HG03354 (cell line): ENCODE measurements at regions not wholly inside any gene's neighbourhood (a gene's known extent, or its start where the extent isn't known, plus 50 kb on each side); places are given as distances from the start of the nearest gene placed in this dataset.

ENCODE experiments used
- ATAC-seq: cut with Tn5 transposase; IDR thresholded peaks from one replicate; pipeline ENCODE4 v1.9.1; 2021; ENCODE audit warnings: mild to moderate bottlenecking; ENCODE audit not compliant: unreplicated experiment, poor library complexity, severe bottlenecking

DNA sequence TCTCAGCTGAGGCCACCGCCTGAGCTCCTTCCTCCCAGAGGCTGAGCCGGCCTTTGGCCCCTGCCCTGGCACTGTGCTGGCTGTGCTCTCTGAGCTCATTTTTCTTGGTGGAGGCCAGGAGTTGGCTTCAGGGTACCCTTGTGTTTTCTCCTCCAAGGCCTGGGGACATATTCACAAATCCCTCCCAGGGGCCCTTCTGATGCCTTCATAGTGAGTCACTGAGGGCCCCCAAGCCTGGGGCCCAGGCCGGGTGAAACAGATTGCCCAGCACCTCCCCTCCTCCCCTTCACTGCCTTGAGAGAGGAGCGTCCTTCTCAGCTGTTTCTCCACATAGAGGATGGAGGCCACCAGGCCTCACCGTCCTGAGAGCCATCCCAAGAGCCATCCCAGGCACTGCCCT, 105.8 kb downstream of the SIK1 start:
- no peak for ATAC-seq

DNA sequence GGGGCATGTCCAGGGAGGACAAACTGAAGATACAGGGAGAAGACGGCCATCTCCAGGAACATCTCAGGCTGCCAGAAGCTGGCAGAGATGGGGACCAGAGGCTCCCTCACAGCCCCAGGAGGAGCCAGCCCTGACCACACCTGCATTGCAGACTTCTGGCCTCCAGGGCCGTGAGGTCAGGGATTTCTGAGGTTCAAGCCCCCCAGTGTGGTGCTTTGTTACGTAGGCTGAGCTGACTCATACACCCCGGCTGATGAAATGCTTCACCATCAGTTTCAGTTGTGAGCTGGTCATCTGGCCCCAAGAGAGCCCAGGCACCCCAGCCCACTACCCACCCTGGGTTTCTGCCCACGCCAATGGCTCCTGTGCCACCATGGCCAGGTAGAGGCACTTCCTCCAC, 106.4 kb downstream of the SIK1 start:
- no peak for ATAC-seq

DNA sequence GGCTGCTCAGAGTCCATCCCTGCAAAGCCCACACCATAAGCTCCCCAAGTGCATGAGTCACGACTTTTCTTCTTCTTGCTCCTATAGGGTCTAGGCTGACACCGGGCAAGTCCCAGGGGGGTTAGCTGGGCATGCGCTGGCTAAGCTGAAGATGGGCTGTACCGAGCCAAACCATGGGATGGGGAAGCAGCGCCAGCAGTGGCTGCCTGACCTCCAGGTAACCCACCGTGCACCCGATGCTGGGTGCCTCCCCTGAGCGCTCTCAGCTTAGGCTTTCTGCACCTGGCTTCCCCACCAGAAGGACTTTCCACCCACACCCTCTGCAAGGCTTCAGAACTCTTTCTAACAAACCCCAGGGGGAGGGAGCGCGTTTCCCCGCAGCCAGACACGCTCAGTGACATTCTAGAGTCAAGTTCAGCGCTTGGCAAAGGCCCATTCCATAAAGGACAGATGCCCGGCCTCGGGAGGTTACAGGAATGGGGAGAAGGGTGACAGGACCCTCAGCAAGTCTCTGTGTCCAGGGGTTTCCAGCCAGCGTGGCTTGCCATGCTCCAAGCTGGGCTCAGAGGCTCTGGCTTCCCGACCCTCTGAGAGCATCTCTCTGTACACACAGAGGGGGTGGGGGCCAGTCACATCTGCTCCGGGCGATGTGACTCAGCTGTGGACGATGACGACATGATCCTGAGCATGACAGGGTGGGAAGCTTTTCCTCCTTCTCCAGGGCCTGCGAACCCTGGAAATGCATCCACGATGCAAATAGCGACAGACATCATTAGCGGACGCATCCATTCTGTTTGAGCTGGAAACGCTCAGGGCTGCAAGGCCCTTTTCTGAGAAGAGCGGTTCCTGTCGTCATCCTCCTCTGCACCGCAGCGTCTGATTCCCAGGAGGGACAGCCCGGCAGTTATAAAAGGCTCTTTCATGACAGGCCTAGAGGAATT, 107.8 kb downstream of the SIK1 start:
- ATAC-seq: no peak

DNA sequence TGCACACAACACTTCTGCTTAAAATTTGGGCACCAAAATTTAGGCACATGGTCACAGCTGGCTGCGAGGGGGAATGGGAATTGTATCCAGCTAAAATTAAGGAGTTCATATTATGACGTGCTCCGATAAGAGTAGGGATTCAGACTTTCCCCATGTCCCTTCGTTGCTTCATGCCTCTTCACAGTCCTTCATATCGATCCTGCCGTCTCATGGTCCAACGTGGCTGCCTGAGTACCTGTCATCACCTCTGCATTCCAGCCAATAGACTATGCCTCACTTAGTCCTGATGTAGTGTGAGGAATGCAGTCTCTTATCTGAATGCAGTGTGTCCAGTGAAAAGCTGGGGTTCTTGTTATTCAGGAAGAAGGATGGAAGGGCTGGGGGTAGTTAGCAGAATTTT, 108.6 kb downstream of the SIK1 start:
- no peak for ATAC-seq

DNA sequence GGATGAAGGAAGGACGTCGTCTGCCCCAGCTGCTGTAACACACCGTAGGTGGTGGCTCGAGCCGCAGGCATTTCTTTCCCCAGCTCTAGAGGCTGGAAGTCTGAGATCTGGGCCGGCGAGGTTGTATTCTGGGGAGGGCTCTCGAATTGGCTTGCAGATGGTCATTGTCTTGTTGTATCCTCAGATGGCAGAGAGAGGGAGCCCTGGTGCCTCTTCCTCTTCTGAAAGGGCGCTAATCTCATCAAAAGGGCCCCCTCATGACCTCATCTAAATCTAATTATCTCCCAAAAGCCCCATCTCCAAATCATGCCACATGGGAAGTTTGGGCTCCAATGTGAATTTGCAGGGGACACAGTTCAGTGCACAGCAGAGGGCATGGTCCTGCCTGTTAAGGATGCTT, 109.0 kb downstream of the SIK1 start:
- no peak for ATAC-seq

DNA sequence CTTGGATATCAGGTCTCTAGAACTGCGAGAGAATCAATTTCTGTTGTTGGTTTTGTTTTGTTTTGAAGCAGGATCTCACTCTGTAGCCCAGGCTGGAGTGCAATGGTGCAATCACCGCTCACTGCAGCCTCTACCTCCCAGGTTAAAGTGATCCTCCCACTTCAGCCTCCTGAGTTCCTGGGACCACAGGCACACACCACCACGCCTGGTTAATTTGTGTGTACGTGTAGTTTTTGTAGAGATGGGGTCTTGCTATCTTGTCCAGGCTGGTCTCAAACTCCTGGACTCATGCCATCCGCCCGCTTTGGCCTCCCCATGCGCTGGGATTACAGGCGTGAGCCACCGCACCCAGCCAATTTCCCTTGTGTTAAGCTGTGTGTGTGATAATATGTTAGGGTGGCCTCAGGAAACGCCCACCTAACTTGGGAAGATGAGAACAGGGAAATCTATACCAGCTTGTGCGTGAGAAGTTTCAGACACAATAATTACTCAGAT, 109.6 kb downstream of the SIK1 start:
- no peak for ATAC-seq

DNA sequence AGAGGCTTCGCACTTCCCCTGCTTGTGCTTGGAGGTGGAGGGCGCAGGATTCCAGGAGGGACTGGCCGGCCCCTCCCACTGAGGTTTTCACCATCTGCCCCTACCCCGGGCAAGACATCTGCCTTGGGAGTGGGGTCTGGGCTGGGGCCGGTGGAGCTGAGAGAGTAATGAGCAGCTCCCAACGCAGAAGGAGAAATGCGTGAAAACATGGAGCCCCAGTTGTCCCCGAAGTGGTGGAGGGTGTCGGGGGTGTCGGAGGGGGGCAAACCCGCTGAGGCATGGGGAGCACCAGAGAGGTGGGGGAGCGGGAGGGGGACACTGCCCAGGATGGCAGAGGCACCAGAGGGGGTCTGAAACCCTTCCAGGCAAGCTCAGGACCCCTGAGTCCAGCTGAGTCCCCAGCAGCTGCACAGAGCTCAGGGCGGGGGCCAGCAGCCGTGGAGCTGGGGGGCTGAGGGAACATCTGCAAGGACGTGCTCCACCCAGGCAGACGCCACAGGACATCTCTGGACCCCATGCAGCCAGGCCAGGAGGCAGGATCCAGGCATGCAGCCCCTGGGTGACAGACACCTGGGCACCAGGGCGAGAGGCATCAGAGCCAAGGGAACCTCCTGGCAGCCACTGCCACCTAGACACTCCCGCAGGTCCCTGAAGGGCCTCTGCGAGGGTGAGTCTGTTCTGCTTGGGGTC, 110.6 kb downstream of the SIK1 start:
- no peak for ATAC-seq

DNA sequence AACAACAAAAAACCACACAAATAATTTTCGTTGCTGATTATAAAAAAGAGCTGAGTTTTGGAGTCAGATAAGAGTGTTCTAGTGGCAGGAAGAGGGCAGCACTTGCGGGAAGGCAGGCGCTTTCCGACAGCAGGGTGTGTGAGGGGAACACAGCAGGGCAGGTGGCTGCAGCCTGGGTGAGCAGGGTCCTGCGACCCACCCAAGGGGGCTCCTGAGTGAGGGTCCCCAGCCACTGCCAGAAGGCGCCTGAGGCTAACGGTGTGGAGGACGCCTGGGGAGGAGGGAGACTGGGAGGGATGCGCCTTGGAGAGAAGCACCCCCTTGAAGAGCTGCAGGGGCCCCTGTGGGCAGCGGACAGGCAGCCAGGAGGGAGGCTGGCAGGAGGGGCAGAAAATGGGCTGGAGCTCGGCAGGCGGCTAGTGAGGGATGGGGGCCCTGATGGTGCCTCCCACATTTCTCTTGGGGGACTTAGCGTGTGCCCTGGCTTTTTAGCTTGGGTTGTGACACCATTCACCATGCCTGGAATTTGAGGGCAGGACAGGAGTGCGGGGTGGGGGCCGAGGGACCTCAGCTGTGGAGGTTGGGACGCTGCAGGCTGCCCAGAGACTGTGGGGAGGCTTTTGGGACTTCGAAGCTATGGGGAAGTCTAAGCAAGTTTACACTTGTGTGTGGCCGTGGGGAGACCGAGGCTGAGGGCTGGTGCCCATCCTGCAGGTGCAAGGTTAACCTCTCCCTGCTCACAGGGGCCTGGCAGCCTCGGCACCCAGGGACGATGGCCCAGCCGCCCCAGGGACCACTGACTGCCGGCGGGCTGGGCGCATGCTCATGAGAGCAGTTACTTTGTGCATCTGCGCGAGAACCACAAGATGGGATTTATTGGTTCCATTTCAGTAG, 111.4 kb downstream of the SIK1 start:
- no peak for ATAC-seq

DNA sequence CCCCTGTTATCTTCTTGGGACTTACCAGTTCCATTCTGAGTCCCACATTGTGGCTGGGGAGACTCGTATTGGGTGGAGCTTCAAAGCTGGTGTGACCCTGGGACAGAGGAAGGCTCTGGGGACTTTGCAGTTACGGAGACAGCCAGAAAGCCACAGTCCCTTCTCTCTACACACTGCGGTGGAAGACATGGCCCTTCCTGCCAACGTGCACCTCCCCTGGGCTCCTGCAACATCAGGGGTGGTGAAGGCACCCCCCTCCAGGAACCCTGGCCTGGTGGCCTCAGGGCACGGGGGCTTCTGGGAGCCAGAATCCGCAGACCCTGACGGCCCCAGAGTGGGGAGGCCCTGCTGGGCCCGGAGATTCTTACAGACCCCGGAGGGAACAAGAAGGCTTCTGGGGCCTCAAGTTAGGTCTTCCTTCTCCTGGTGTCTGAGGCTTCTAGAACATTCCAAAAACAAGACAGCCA, 113.0 kb downstream of the SIK1 start:
- ATAC-seq: no peak

DNA sequence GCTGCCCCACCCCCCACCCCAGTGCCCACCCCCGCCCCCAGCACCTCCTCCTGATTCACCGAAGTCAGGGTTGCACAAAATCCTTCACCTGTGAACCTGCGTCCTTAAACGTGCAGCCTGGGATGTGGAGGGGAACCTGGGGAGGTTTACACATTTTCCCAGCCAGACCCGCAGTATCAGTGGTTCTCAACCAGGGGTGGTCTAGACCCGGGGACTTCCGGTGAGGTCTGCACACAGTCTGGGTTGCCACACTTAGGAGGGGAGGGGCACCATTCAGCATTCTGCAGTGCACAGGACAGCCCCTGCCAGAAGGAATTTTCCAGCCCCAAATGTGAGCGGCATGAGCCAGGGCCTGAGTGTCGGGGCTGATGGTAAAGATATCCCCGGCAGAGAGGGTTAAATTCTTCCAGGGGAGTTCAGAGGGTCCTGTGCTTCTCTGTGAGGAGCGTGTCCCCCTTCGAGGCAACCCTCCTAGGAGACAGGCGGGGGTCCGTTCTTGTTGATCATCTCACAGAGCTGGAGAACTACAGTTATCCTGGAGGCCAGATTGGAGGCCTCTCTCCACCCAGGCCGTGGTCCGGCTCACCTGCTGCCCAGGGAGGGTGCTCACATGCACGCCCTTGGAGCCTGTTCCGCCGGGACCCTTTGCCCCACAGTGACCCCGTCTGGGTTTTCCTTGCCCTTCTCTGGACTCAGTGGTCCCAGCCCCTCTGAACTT, 113.6 kb downstream of the SIK1 start:
- ATAC-seq: no peak

DNA sequence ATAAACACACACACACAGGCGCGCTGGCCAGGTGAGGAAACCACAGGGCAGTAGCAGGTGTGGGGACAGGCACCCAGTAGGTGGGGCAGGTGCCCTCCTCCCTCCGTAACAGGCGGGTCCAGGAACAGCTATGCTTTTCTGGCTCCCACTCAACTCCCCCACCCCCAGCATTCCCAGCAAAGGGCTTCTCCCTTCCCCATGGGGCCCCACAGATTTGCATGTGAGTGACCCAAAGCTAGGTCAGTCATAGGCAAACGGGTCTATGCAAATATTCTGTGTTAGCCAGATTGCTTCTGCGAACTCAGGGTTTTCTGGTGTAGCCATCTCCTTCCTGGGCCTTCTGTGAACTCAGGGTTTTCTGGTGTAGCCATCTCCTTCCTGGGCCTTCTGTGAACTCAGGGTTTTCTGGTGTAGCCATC, 114.2 kb downstream of the SIK1 start:
- ATAC-seq: no peak

DNA sequence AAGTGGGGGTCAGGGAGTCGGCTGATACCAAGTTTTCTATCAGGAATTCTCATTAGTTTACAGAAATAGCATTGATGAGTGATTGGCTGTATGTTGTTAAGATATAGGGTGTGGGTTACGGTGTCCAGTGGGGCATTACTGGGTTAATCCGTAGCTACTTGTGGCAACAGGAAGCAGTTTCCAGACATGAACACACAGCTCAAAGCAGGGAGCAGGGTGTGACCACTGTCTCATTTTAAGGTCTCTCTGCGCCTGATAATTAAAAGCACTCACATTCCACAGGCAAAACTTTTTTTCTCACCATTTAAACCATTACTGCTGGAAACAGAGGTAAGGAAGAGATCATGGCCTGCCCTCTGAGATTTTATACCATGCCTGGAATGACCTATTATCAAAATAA, 114.9 kb downstream of the SIK1 start:
- no peak for ATAC-seq

DNA sequence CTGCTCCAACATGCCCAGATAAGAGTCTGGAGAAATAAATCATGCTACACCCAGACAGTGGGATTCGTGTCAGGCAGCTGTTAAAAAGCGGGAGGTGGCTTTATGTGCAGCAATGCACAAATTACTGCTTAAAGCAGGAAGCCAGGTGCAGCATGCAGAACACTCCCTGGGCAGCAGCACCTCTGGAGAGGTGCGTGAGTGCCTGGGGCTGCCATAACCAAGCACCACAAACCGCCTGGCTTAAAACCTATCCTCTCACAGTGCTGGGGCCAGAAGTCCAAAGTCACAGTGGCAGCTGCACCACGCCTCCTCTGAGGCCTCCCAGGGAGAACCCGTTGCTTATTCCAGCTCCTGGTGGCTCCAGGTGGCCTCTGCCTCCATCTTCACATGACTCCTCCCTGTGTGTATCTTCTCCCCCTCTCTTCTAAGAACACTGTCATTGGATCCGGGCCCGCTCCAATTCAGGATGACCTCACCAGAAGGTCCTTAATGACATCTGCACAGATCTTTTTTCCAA, 115.6 kb downstream of the SIK1 start:
- no peak for ATAC-seq

DNA sequence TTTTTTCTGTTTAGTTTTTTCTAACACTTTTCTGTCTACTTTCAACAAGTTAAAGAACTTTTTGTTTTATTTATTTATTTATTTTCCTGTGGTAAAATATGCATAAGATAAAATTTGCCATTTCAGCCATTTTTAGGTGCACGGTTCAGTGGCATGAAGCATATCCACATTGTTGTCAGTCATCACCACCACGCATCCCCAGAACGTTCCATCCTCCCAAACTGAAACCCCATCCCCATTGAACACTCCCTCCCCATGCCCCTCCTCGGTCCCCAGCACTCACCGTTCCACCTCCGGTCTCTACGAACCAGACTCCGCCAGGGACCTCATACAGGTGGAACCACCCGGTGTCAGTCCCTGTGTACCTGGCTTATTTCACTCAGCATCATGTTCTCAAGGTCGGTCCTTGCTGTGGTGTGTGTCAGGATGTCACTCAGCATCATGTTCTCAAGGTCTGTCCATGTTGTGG, 118.1 kb downstream of the SIK1 start:
- no peak for ATAC-seq

DNA sequence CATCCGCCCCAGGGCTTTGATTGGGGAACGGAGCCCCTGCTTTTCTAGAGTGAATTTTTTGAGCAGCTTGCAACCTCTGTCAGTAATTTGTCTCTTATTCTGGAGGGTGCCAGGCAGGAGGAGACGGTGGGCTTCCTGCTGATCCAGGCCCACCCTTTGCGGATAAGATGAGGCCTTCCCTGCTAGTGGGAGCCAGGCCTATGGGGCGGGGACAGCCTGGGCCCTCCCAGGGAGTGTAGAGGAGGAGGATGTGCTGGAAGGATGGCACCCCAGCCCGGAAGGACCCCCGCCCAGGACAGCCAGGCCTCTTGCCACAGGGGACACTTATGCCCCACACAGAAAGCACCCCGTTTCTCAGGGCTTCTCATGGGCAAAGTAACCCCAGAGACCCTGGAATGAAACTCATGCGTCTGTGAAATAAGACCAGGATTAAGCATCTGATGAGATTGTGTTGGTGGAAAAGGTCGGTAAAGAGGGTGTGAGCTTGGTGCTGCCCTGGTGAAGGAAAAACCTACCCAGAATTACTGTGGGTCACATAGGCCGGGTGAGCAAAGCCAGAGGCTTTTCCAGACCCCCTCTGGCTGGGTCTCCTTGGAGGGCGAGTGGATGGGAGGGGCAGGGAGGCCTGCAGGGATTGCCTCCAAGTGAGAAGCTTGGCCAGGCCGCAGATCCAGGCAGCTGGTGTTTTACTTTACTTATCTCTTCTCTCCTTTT, 118.7 kb downstream of the SIK1 start:
- no peak for ATAC-seq

DNA sequence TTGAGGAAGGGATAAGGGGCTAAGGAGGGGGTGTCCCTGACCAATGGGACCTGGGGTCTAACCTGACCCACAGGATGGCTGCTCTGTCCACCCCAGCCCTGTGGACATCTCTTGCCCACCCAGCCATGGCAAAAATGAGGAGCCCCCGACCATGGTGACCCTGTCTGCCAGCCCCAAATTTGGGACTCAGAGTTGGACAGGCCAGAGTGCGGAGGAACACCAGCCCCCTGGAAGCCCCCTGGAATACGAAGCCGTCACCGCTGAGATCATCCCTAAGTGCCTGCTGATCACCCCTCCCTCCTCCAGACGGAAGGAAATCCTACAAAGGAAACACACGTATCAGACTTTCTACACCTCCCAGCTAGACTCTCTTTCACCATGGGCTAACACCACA, 119.3 kb downstream of the SIK1 start:
- ATAC-seq: no peak

DNA sequence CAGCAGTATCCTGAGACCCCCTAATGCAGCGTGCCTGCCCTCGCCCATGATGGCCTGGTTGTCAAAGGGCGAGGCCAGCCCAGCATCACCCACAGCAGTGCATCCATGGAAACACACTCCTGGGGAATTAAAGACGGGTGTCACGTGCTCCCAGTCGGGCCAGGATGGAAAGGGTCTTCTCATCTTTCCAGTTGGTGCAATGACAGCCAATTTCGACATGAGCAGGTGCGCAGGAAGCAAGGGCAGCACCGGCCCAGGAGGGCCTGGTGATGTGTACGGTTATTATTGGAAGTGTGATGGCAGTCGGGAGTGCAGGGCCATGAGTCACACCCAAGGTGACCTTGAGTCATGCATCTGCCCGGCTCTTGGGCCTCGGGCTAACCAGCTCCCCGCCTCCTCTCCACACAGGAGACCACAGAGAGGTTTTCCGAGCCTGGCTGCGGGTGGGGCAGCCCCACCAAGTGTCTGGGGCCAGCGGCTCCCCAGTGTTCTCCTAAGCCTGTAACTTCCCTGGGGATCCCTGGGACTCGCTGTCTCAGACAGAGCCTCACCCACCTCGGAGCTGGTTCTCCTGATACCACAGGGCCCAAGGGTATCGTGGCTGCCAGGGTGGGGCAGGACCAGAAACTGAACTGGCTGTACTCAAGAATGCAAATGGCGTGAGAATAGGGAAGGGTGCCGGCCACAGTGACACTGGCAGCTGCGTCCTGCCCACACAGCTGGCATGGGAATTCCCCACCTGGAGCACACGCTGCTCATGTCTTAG, 119.8 kb downstream of the SIK1 start:
- ATAC-seq: no peak

DNA sequence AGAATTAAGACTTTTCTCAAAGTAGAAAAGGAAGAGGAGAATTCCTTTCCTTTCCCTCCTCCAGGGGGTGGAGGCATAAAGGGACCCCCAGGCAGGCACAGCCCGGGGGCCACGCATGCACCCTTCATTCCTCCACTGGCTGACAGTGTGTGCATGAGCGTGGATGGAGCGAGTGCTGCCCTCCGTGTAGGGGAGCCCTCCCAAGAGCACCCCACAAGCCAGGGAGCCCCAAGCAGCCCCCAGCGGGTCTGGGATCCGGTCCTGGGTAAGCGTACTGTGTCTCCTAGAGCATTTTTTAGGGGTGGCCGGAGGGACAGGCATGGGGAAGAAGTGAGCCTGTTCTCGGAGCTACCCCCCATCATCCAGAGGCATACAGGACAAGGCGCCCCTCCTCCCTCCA, 120.5 kb downstream of the SIK1 start:
- ATAC-seq: no peak
